Neural cell (in vitro differentiated cells): ENCODE measurements at regions not wholly inside any gene's neighbourhood (a gene's known extent, or its start where the extent isn't known, plus 50 kb on each side); places are given as distances from the start of the nearest gene placed in this dataset.

Experiments used
- CTCF ChIP-seq: fragments of 450-650 bp; IDR thresholded peaks from 2 replicates; pipeline ENCODE4 v1.5.1; 2014; ENCODE audit warnings: antibody characterized with exemption, mild to moderate bottlenecking, moderate library complexity; ENCODE audit not compliant: poor library complexity, severe bottlenecking
- EP300 ChIP-seq: fragments of 450-650 bp; conservative IDR thresholded peaks from 2 replicates; pipeline ENCODE4 v1.6.1; 2014; ENCODE audit warnings: antibody characterized with exemption, mild to moderate bottlenecking, moderate library complexity; ENCODE audit not compliant: poor library complexity, severe bottlenecking
- EZH2 ChIP-seq: fragments of 200-600, 300-800 bp; shearing (Covaris generic), sonication (generic); IDR thresholded peaks from 2 replicates; pipeline ENCODE4 v1.6.1; 2014; ENCODE audit warnings: antibody characterized with exemption, low read length, borderline replicate concordance, mild to moderate bottlenecking; ENCODE audit not compliant: insufficient read depth, poor library complexity, severe bottlenecking
- MXI1 ChIP-seq: fragments of 450-650 bp; conservative IDR thresholded peaks from 2 replicates; pipeline ENCODE4 v1.6.1; 2014; ENCODE audit warnings: antibody characterized with exemption, mild to moderate bottlenecking; ENCODE audit not compliant: poor library complexity, severe bottlenecking
- SMC3 ChIP-seq: fragments of 450-650 bp; conservative IDR thresholded peaks from 2 replicates; pipeline ENCODE4 v1.6.1; 2014; ENCODE audit warnings: antibody characterized with exemption, mild to moderate bottlenecking, moderate library complexity; ENCODE audit not compliant: poor library complexity
- TAF1 ChIP-seq: IDR thresholded peaks from 2 replicates; pipeline ENCODE4 v1.6.1; 2012; ENCODE audit warnings: low read depth
- TF ChIP-seq, protein P1 (sequence below): IDR thresholded peaks from 2 replicates; pipeline ENCODE4 v1.6.1; 2012; ENCODE audit warnings: borderline replicate concordance

DNA sequence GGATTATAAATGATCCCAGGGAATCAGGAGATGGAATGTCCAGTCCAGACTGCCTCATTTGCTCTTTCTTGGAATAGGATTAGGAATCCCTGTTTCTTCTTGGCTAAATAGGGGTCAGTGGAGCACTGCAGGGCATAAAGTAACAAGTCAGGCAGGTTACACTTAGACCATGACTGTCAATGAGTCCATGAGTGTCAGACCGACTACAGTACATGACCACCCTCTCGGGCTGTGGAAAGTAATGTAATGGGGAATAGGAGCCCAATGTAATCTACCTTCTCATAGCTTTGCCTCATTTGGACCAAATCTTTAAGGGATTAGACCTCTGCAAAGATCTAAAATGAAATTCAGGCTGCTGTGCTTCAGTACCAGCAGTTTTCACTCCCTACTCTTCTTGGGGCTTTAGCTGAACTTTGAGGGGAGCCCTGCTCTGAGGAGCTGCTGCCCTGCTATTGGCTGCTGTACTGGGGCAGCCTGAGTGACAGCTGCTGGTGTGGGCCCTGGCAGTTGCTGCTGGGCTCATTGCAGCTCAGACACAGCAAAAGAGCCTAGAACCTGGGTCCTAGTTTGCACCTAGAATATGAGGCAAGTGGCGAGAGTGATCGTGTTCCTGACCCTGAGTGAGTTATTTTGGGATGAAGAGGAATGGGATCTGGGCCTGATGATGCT, 62.2 kb upstream of the OR4E1 start:
- no peak for TF ChIP-seq CTCF
- TF ChIP-seq SMC3, result no peak
- no peak for TF ChIP-seq EP300
- TF ChIP-seq EZH2, result no peak
- TF ChIP-seq TAF1, result no peak
- TF ChIP-seq, protein P1, sequence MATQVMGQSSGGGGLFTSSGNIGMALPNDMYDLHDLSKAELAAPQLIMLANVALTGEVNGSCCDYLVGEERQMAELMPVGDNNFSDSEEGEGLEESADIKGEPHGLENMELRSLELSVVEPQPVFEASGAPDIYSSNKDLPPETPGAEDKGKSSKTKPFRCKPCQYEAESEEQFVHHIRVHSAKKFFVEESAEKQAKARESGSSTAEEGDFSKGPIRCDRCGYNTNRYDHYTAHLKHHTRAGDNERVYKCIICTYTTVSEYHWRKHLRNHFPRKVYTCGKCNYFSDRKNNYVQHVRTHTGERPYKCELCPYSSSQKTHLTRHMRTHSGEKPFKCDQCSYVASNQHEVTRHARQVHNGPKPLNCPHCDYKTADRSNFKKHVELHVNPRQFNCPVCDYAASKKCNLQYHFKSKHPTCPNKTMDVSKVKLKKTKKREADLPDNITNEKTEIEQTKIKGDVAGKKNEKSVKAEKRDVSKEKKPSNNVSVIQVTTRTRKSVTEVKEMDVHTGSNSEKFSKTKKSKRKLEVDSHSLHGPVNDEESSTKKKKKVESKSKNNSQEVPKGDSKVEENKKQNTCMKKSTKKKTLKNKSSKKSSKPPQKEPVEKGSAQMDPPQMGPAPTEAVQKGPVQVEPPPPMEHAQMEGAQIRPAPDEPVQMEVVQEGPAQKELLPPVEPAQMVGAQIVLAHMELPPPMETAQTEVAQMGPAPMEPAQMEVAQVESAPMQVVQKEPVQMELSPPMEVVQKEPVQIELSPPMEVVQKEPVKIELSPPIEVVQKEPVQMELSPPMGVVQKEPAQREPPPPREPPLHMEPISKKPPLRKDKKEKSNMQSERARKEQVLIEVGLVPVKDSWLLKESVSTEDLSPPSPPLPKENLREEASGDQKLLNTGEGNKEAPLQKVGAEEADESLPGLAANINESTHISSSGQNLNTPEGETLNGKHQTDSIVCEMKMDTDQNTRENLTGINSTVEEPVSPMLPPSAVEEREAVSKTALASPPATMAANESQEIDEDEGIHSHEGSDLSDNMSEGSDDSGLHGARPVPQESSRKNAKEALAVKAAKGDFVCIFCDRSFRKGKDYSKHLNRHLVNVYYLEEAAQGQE, result no peak
- TF ChIP-seq MXI1, result no peak
